HEK293 (cell line): ENCODE measurements at regions not wholly inside any gene's neighbourhood (a gene's known extent, or its start where the extent isn't known, plus 50 kb on each side); places are given as distances from the start of the nearest gene placed in this dataset.
A peak's percentile ranks its signal among the peaks of the same experiment; 100 is the strongest.

Source experiments
- CTCF ChIA-PET: fragments of 350-600 bp; formaldehyde crosslinking; extraction: SDS; loops from one replicate; lab custom pipeline; 2021; ENCODE audit warnings: antibody characterized with exemption; lab: Yijun Ruan, JAX
- POLR2A ChIA-PET: fragments of 300-600 bp; formaldehyde crosslinking; extraction: SDS; loops from one replicate; lab custom pipeline; 2020; ENCODE audit warnings: antibody characterized with exemption, inconsistent platforms; lab: Yijun Ruan, JAX
- H3K27ac ChIP-seq: fragments of 200-500 bp; sonication (Bioruptor generic); 2 replicates; pipeline ENCODE4 v1.5.1; 2014; ENCODE audit warnings: low read depth, low read length, control low read depth, inconsistent platforms; ENCODE audit errors: extremely low read depth
- H3K36me3 ChIP-seq, 2 experiments: fragments of 200-500 bp in 1 of 2; sonication (Bioruptor generic) in 1 of 2; 1 replicate in 1 of 2; 2 replicates in 1 of 2; pipeline ENCODE4 v1.5.1; 2014 to 2017; ENCODE audit warnings: inconsistent platforms in 2 of 2, low read length in 2 of 2; ENCODE audit not compliant: control insufficient read depth in 2 of 2, insufficient read depth in 1 of 2
- H3K4me1 ChIP-seq: fragments of 200-500 bp; sonication (Bioruptor generic); 2 replicates; pipeline ENCODE4 v1.5.1; 2014; ENCODE audit warnings: mild to moderate bottlenecking, low read length, inconsistent platforms; ENCODE audit not compliant: control insufficient read depth, insufficient read depth
- H3K4me3 ChIP-seq: 2 replicates; pipeline ENCODE4 v1.5.1; 2011; ENCODE audit warnings: low read depth, mild to moderate bottlenecking, control low read depth, low read length, moderate library complexity
- H3K9me3 ChIP-seq: fragments of 200-500 bp; sonication (Bioruptor generic); 2 replicates; pipeline ENCODE4 v1.5.1; 2014; ENCODE audit warnings: low read depth, low read length, inconsistent platforms; ENCODE audit not compliant: control insufficient read depth, insufficient read depth
- BCL11B ChIP-seq: fragments of 450-650 bp; formaldehyde crosslinking; IDR thresholded peaks from 2 replicates; pipeline ENCODE4 v1.5.1; 2016; ENCODE audit warnings: low read depth, missing biosample characterization, missing genetic modification characterization
- EGR2 ChIP-seq: fragments of 450-650 bp; formaldehyde crosslinking; IDR thresholded peaks from 2 replicates; pipeline ENCODE4 v1.5.1; 2016; ENCODE audit warnings: low read depth, missing biosample characterization, missing genetic modification characterization
- PRDM2 ChIP-seq: fragments of 450-650 bp; formaldehyde crosslinking; IDR thresholded peaks from 2 replicates; pipeline ENCODE4 v1.5.1; 2016; ENCODE audit warnings: missing biosample characterization, missing genetic modification characterization, borderline replicate concordance
- SP7 ChIP-seq: fragments of 450-650 bp; formaldehyde crosslinking; IDR thresholded peaks from 2 replicates; pipeline ENCODE4 v1.5.1; 2016; ENCODE audit warnings: missing biosample characterization, missing genetic modification characterization
- WT1 ChIP-seq: fragments of 450-650 bp; formaldehyde crosslinking; IDR thresholded peaks from 2 replicates; pipeline ENCODE4 v1.5.1; 2016; ENCODE audit warnings: missing biosample characterization, missing genetic modification characterization
- YY2 ChIP-seq: fragments of 450-650 bp; formaldehyde crosslinking; IDR thresholded peaks from 2 replicates; pipeline ENCODE4 v1.5.1; 2016; ENCODE audit warnings: missing biosample characterization, missing genetic modification characterization
- ZFHX2 ChIP-seq: fragments of 450-650 bp; formaldehyde crosslinking; conservative IDR thresholded peaks from 2 replicates; pipeline ENCODE4 v1.5.1; 2016; ENCODE audit warnings: missing biosample characterization, missing genetic modification characterization
- ZNF18 ChIP-seq: fragments of 450-650 bp; formaldehyde crosslinking; IDR thresholded peaks from 2 replicates; pipeline ENCODE4 v1.5.1; 2016; ENCODE audit warnings: missing biosample characterization, missing genetic modification characterization
- ZNF214 ChIP-seq: fragments of 450-650 bp; formaldehyde crosslinking; IDR thresholded peaks from 2 replicates; pipeline ENCODE4 v1.5.1; 2017; ENCODE audit warnings: missing biosample characterization, mild to moderate bottlenecking, missing genetic modification characterization, borderline replicate concordance
- ZNF398 ChIP-seq: fragments of 450-650 bp; formaldehyde crosslinking; IDR thresholded peaks from 2 replicates; pipeline ENCODE4 v1.5.1; 2017; ENCODE audit warnings: missing biosample characterization, missing genetic modification characterization
- ZNF426 ChIP-seq: fragments of 450-650 bp; formaldehyde crosslinking; IDR thresholded peaks from 2 replicates; pipeline ENCODE4 v1.5.1; 2017; ENCODE audit warnings: missing biosample characterization, missing genetic modification characterization, mild to moderate bottlenecking, inconsistent platforms, moderate library complexity
- ZNF658 ChIP-seq: fragments of 450-650 bp; formaldehyde crosslinking; IDR thresholded peaks from 2 replicates; pipeline ENCODE4; 2016; ENCODE audit warnings: missing biosample characterization, missing genetic modification characterization
- ZNF701 ChIP-seq: fragments of 450-650 bp; formaldehyde crosslinking; IDR thresholded peaks from 2 replicates; pipeline ENCODE4 v1.5.1; 2016; ENCODE audit warnings: missing biosample characterization, missing genetic modification characterization
- TF ChIP-seq, protein P1 (sequence below): fragments of 450-650 bp; formaldehyde crosslinking; IDR thresholded peaks from 2 replicates; pipeline ENCODE4 v1.5.1; 2016; ENCODE audit warnings: missing biosample characterization, missing genetic modification characterization

GRCh38 chr6:43890197-43891062 is 120.4 kb downstream of the VEGFA start:
- CTCF ChIA-PET = interaction anchor here (0.9 to 1.1 kb wide), 2 partner anchors 62 to 184 kb away, joined by 3 read pairs; no protein-coding TSS in a partner anchor
- no peaks in the 10 kb centered on the region for H3K36me3 ChIP-seq
- H3K4me1 ChIP-seq = no peaks in the 10 kb centered on the region
- TF ChIP-seq ZNF398 (tag by site-specific recombination) = peak; percentile 60
- TF ChIP-seq ZNF701 (tag by site-specific recombination) = no peak
- TF ChIP-seq ZFHX2 = peak; percentile 67
- POLR2A ChIA-PET = no interaction called here
- H3K27ac ChIP-seq = no peak overlapping the region
- H3K4me3 ChIP-seq = no peak overlapping the region
- no peaks in the 10 kb centered on the region for H3K9me3 ChIP-seq

DNA sequence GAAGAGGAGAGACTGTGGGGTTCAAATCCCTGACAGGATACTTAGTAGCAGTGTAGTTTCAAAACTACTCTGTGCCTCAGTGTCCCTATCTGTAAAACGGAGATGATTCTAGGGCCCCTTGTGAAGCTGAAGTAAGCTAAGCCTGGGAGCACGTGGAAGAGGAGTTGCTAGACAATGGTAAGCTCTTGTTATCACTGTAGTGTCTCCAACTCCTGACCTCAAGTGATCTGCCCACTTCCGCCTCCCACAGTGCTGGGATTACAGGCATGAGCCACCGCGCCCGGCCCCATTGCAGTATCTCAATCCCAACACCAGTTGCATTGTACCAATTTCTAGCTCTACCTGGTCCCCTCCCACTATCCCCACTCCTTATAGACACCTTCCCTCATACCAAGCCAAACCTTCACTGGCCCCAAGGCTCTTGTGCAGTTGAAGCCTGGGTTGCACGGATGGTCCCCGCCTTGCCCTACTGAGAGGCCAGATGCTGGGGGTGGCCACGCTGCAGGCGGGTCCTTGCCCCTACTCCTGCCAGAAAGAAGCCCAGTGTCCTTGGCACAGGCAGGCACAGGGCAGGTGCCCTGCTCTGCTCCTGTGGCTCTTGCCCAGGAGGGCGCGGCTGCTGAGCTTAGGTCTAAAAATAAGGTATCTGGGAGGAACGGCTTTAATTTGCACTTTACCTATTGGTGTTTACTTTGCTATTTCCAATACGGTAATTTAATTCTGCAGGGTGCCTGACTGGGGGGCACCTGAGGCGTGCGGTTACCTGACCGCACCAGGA is 118.1 kb downstream of the VEGFA start:
- H3K9me3 ChIP-seq = no peaks in the 10 kb centered on the region
- POLR2A ChIA-PET = no interaction called here
- TF ChIP-seq ZNF398 (tag by site-specific recombination) (no peak), BCL11B (no peak), ZFHX2 (peak; percentile 70), EGR2 (tag by site-specific recombination) (peak; percentile 77), ZNF426 (no peak)
- TF ChIP-seq, protein P1, sequence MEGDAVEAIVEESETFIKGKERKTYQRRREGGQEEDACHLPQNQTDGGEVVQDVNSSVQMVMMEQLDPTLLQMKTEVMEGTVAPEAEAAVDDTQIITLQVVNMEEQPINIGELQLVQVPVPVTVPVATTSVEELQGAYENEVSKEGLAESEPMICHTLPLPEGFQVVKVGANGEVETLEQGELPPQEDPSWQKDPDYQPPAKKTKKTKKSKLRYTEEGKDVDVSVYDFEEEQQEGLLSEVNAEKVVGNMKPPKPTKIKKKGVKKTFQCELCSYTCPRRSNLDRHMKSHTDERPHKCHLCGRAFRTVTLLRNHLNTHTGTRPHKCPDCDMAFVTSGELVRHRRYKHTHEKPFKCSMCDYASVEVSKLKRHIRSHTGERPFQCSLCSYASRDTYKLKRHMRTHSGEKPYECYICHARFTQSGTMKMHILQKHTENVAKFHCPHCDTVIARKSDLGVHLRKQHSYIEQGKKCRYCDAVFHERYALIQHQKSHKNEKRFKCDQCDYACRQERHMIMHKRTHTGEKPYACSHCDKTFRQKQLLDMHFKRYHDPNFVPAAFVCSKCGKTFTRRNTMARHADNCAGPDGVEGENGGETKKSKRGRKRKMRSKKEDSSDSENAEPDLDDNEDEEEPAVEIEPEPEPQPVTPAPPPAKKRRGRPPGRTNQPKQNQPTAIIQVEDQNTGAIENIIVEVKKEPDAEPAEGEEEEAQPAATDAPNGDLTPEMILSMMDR = no peak
- TF ChIP-seq, all 188 proteins: peak for 2
- H3K27ac ChIP-seq = no peak overlapping the region
- H3K4me1 ChIP-seq = no peaks in the 10 kb centered on the region
- H3K36me3 ChIP-seq = no peaks in the 10 kb centered on the region
- H3K4me3 ChIP-seq = no peak overlapping the region
- CTCF ChIA-PET = interaction anchor here (0.6 kb wide), 1 partner anchor 187 kb away, joined by 3 read pairs; no protein-coding TSS in a partner anchor

DNA sequence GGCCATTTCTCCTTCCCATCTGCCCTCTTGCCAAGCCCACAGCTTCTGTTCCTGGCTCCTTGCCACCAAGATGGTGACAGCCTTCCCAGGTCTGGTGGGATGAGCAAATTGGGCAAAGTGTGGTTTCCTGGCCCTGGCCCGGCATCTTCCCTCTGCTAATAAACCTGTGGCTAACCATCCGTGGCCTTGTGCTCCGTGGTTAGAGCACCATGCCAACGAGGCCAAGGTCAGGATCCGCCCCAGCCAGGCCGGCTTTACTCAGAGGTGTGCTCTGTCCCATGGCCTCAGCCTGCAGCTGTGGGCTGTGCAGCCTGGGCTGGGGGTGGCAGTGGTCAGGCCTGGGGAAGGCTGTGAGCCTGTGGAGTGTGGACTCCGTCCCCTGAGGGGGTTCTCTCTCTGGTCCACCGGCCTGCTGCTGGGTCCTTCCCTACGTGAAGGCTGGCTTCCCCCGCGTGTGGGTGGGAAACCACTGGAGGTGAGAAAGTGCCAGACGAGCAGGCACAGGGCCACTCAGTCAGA is 117.4 kb downstream of the VEGFA start:
- H3K36me3 ChIP-seq = no peaks in the 10 kb centered on the region
- H3K4me3 ChIP-seq = no peak overlapping the region
- no peaks in the 10 kb centered on the region for H3K4me1 ChIP-seq
- ChIA-PET CTCF (interaction anchor here (0.6 to 2.3 kb wide), 2 partner anchors 31 to 187 kb away, joined by 3 to 8 read pairs; no protein-coding TSS in a partner anchor), POLR2A (no interaction called here)
- no peak overlapping the region for H3K27ac ChIP-seq
- H3K9me3 ChIP-seq = no peaks in the 10 kb centered on the region
- TF ChIP-seq WT1 (tag by site-specific recombination) (no peak), YY2 (tag by site-specific recombination) (no peak), ZNF658 (tag by site-specific recombination) (no peak), PRDM2 (tag by site-specific recombination) (no peak), ZNF214 (tag by site-specific recombination) (no peak), SP7 (tag by site-specific recombination) (no peak), ZNF18 (no peak)
